A673 (cell line): ENCODE measurements at regions not wholly inside any gene's neighbourhood (a gene's known extent, or its start where the extent isn't known, plus 50 kb on each side); places are given as distances from the start of the nearest gene placed in this dataset.

ENCODE experiments used
- EZH2 ChIP-seq: fragments of 200-600 bp; sonication (generic); IDR thresholded peaks from 2 replicates; pipeline ENCODE4 v1.6.1; 2017; ENCODE audit warnings: borderline replicate concordance, low read depth, mild to moderate bottlenecking, mixed read lengths, antibody characterized with exemption, low read length; ENCODE audit not compliant: poor library complexity, severe bottlenecking
- TF ChIP-seq, protein P1 (sequence below): fragments of 300-800, 200-600 bp; sonication (generic); conservative IDR thresholded peaks from 2 replicates; pipeline ENCODE4 v1.5.1; 2017; ENCODE audit warnings: low read depth, mild to moderate bottlenecking, antibody characterized with exemption, low read length, moderate library complexity, mixed read lengths

DNA sequence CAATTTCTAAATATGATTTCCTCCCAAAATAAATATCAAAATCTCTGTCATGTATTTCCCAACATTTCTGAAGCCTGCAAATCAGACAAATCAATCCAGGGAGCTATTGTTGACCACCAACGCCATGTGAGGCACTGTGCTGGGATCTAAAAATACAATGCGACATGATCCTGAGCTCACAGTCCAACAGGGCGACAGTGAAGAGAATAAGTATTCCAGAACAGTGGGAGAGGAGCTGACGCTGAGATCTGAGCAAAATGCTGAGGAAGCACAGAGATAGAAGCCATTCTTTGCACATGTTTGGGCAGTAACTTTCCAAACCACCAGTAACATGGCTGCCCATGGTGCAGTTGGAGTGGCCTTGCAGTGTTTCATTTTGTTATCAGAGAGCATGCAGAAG is 412.5 kb downstream of the LRATD1 start:
- TF ChIP-seq, protein P1, sequence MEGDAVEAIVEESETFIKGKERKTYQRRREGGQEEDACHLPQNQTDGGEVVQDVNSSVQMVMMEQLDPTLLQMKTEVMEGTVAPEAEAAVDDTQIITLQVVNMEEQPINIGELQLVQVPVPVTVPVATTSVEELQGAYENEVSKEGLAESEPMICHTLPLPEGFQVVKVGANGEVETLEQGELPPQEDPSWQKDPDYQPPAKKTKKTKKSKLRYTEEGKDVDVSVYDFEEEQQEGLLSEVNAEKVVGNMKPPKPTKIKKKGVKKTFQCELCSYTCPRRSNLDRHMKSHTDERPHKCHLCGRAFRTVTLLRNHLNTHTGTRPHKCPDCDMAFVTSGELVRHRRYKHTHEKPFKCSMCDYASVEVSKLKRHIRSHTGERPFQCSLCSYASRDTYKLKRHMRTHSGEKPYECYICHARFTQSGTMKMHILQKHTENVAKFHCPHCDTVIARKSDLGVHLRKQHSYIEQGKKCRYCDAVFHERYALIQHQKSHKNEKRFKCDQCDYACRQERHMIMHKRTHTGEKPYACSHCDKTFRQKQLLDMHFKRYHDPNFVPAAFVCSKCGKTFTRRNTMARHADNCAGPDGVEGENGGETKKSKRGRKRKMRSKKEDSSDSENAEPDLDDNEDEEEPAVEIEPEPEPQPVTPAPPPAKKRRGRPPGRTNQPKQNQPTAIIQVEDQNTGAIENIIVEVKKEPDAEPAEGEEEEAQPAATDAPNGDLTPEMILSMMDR, result no peak
- TF ChIP-seq EZH2, result no peak
